Pancreas (tissue), 10 donors: ENCODE measurements at regions not wholly inside any gene's neighbourhood (a gene's known extent, or its start where the extent isn't known, plus 50 kb on each side); places are given as distances from the start of the nearest gene placed in this dataset.

ENCODE experiments used
- ATAC-seq, 4 donors: fragments of 200-7000 bp; cut with Tn5 transposase; one replicate each; pipeline versions ENCODE4 v1.8.0 to v1.9.1; 2020; ENCODE audit warnings: mild to moderate bottlenecking in 4 of 4, moderate library complexity in 4 of 4
- DNase-seq, 6 donors: peaks; one replicate each; pipeline ENCODE4 v3.0.0-alpha.2; 2020
- FAIRE-seq: peaks from 2 replicates; lab custom pipeline; 2012; peaks lifted over from hg19 to GRCh38; lab: Jason Lieb, UNC
- H3K27ac ChIP-seq, 4 donors: fragments of 200-600 bp; sonication (generic); 1 replicate in 3 of 4; 2 replicates in 1 of 4; pipeline versions ENCODE4 v1.5.0 to v1.8.0; 2020
- H3K27me3 ChIP-seq, 4 donors: fragments of 200-600 bp; one replicate each; pipeline ENCODE4 v1.8.0; 2021
- H3K36me3 ChIP-seq, 3 donors: fragments of 200-600 bp; sonication (generic) in 1 of 3; one replicate each; pipeline versions ENCODE4 v1.5.0 to v1.8.0; 2020 to 2021
- H3K4me1 ChIP-seq, 3 donors: fragments of 200-600 bp; one replicate each; pipeline ENCODE4 v1.8.0; 2021
- H3K4me3 ChIP-seq, 4 donors: fragments of 200-600 bp; sonication (generic) in 2 of 4; one replicate each; pipeline versions ENCODE4 v1.5.0 to v1.8.0; 2020 to 2021
- H3K9me3 ChIP-seq, 4 donors: fragments of 200-600 bp; one replicate each; pipeline ENCODE4 v1.8.0; 2021
- CTCF ChIP-seq, 4 donors: fragments of 200-600 bp; sonication (generic) in 3 of 4; IDR thresholded peaks; one replicate each; pipeline versions ENCODE4 v1.5.0 to v1.8.0; 2021; ENCODE audit warnings: antibody characterized with exemption in 4 of 4
- WGBS, 2 donors: extraction: QIAGEN DNeasy Blood & Tissue Kit; methylation state at CpG; one replicate each; pipeline ENCODE4 v1.1.7; 2013; 5-methylcytosine and 5-hydroxymethylcytosine counted together
- intact Hi-C, 3 donors: fragments of 100-400 bp; cut with DNase I; formaldehyde crosslinking; loops; one replicate each; pipeline versions ENCODE4 v1.11.1 to v1.14.2; 2022
- donor health status: healthy with polysubstance abuse.
- donor health status: DM: no; HTN: no; CAD: no; lungs with moderate emphysema.
- donor health status: DM: no; HTN: no; CAD: no.
- donor health status: control.
- donor health status: control.
- donor health status: Bipolar disorder and iron deficiency.
- donor health status: DM: yes; HTN: yes; CAD: no.
- donor health status: DM: no; HTN: no; CAD: no.
- donor health status: DM: no; HTN: no; CAD: no.
- donor health status: DM: yes; HTN: yes; CAD: no.

GRCh38 chr7:11956991-11957390 is 125.0 kb upstream of the THSD7A start:
- no peak for TF ChIP-seq CTCF (IDR thresholded peaks at IDR 0.05)
- no peaks in the 10 kb centered on the region for H3K36me3 ChIP-seq
- no peaks in the 10 kb centered on the region for H3K4me1 ChIP-seq
- H3K9me3 ChIP-seq: no peaks in the 10 kb centered on the region
- intact Hi-C loops: no loop called here
- no peaks in the 10 kb centered on the region for H3K27me3 ChIP-seq
- no peak for FAIRE-seq
- H3K27ac ChIP-seq: no peak overlapping the region
- no peak overlapping the region for H3K4me3 ChIP-seq
- WGBS, 2 donors: 74 to 81% methylated on average over 5 of the region's 5 CpGs
- DNase-seq: no peak
- no peak for ATAC-seq

DNA sequence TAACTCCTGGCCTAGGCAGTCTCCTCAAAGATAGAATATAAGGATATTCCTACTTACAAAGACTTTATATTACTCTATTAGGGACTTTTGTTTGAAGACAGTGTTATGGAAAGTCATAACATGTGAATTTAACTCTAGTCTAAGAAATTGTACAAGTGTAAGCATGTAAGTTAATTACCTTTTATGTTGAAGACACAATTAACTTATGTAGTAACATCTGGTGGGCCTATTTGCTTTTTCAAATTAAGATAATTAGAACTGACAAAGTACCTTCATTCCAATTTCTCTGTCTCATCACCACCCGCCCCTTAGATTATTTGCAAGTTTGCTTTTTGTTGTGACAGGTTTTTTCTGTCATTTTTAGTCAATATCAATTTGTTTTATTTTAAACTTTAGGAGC is 126.0 kb upstream of the THSD7A start:
- no peak for TF ChIP-seq CTCF (IDR thresholded peaks at IDR 0.05)
- no peak for FAIRE-seq
- ATAC-seq: no peak
- Histone ChIP-seq H3K36me3 (no peaks in the 10 kb centered on the region), H3K4me3 (no peak overlapping the region), H3K27ac (no peak overlapping the region), H3K27me3 (no peaks in the 10 kb centered on the region), H3K4me1 (no peaks in the 10 kb centered on the region), H3K9me3 (no peaks in the 10 kb centered on the region)
- WGBS, 2 donors: 75 to 81% methylated on average over 1 of the region's 1 CpG
- no peak for DNase-seq
- intact Hi-C loops: no loop called here

GRCh38 chr7:11959121-11959520 is 127.1 kb upstream of the THSD7A start:
- FAIRE-seq: no peak
- ATAC-seq: no peak

GRCh38 chr7:11960621-11961020 is 128.6 kb upstream of the THSD7A start:
- H3K9me3 ChIP-seq: no peaks in the 10 kb centered on the region
- no peaks in the 10 kb centered on the region for H3K36me3 ChIP-seq
- ATAC-seq: no peak

More at GRCh38 chr7:11959121-11959520, 127.1 kb upstream of the THSD7A start:
- Histone ChIP-seq H3K27ac (no peak overlapping the region), H3K4me1 (no peaks in the 10 kb centered on the region), H3K9me3 (no peaks in the 10 kb centered on the region), H3K4me3 (no peak overlapping the region), H3K27me3 (no peaks in the 10 kb centered on the region), H3K36me3 (no peaks in the 10 kb centered on the region)
- intact Hi-C loops: no loop called here
- 56 to 60% methylated on average over 2 of the region's 2 CpGs for WGBS, 2 donors
- TF ChIP-seq CTCF (IDR thresholded peaks at IDR 0.05): no peak
- no peak for DNase-seq

DNA sequence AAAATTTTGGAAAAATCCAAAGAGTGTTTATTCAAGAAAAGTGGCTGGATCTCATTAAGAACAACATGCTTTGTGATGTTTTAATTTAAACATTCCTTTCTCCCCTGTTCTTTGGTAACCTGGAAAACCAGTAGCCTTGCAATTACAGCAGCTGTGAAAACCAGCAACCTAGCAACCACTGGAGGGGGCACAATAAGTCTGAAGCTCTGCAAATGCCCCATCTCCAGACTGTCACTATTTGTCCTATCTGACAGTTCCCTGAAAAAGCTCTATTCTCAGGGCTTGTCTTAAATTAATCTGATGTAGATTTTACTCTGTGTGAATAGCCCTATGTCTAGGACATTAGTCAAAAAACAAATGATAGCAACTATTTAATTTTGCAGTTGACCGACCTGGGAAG is 137.6 kb upstream of the THSD7A start:
- Histone ChIP-seq H3K27me3 (no peaks in the 10 kb centered on the region), H3K36me3 (no peaks in the 10 kb centered on the region), H3K27ac (no peak overlapping the region), H3K4me3 (no peak overlapping the region), H3K4me1 (no peaks in the 10 kb centered on the region), H3K9me3 (no peaks in the 10 kb centered on the region)
- 23 to 31% methylated on average over 1 of the region's 1 CpG for WGBS, 2 donors
- intact Hi-C loops: no loop called here
- ATAC-seq (no peak), DNase-seq (no peak), FAIRE-seq (no peak)
- no peak for TF ChIP-seq CTCF (IDR thresholded peaks at IDR 0.05)

More at GRCh38 chr7:11960621-11961020, 128.6 kb upstream of the THSD7A start:
- Histone ChIP-seq H3K4me1 (no peaks in the 10 kb centered on the region), H3K27me3 (no peaks in the 10 kb centered on the region), H3K27ac (no peak overlapping the region), H3K4me3 (no peak overlapping the region)
- DNase-seq: no peak
- no peak for FAIRE-seq
- TF ChIP-seq CTCF (IDR thresholded peaks at IDR 0.05): no peak
- intact Hi-C loops: no loop called here
